ENCODE measurements at regions not wholly inside any gene's neighbourhood (a gene's known extent, or its start where the extent isn't known, plus 50 kb on each side); places are given as distances from the start of the nearest gene placed in this dataset.

- TF ChIP-seq GABPA (IDR thresholded peaks at IDR 0.05; ENCODE audit: borderline replicate concordance, insufficient read depth, low read length) (no peak), SP2 (IDR thresholded peaks at IDR 0.05; ENCODE audit: low read length) (no peak)
These were observed 484.0 kb upstream of the MAP2 start (continued) for GRCh38 chr2:208939852-208940251.
